GM12872 (cell line): ENCODE measurements at regions not wholly inside any gene's neighbourhood (a gene's known extent, or its start where the extent isn't known, plus 50 kb on each side); places are given as distances from the start of the nearest gene placed in this dataset.

ENCODE experiments used
- CTCF ChIP-seq: IDR thresholded peaks from 3 replicates; pipeline ENCODE4 v1.5.1; 2011; ENCODE audit warnings: low read depth, mild to moderate bottlenecking, low read length, moderate library complexity; ENCODE audit not compliant: insufficient read depth

DNA sequence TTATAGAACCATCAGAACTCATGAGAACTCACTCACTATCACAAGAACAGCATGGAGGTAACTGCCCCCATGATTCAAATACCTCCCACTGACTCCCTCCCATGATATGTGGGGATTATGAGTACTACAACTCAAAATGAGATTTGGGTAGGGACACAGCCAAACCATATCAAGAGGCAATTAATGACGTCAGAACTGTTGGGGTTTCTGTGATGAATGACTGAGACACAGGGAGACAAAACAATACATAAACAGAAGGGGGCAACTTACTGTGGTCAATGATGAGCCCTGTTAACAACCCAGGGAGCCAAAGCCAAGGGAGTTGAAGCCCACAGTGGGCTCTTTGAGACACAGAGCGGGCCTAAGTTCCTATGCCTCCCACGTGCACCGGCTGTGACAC, 171.3 kb upstream of the GHITM start:
- TF ChIP-seq CTCF: no peak

GRCh38 chr10:83978681-83979383, 160.5 kb upstream of the GHITM start:
- no peak for TF ChIP-seq CTCF

- no peak for TF ChIP-seq CTCF
Observed at GRCh38 chr10:83982812-83983211, 156.5 kb upstream of the GHITM start.

DNA sequence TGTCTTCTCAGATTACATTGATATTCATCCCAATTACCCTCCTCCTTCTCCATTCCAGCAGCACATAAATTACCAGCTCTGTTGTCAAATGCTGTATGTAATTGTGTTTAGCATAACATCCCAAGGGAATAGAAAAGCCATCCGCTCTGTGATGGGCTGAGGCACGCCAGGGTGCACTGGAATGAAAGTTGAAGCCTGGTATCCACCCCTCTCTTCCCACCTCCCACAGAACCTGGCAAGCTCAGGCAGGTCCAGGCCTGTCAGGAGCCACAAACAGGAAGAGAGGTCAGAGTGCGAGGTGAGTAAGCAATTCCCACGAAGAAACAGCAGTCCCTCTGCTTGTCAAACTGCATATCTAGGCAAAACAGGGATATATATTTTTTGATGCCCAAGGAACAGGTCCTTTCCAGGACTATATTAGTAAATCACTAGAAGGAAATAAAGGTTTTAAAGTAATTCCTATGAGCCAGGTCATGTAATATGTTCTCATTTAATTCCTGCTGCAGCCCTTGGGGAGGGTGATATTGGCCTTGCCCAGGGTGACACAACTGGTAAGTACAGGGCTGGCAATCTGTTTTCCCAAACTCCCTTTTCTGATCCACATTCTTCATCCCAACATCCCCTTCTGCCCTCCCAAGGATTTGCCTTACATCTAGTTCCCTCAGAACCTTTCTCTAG, 155.6 kb upstream of the GHITM start:
- no peak for TF ChIP-seq CTCF

- no peak for TF ChIP-seq CTCF
Observed at GRCh38 chr10:83984256-83984640, 155.1 kb upstream of the GHITM start.

- TF ChIP-seq CTCF: no peak
Observed at GRCh38 chr10:83986800-83987199, 152.5 kb upstream of the GHITM start.

- TF ChIP-seq CTCF: no peak
Observed at GRCh38 chr10:83987216-83987615, 152.1 kb upstream of the GHITM start.
